Endothelial cell of umbilical vein (primary cell): ENCODE measurements at regions not wholly inside any gene's neighbourhood (a gene's known extent, or its start where the extent isn't known, plus 50 kb on each side); places are given as distances from the start of the nearest gene placed in this dataset.

ENCODE experiments used
- BruUV-seq: library from RNA; stranded (reverse); fragments of 400-500 nt; replicated peaks from 2 replicates; lab custom pipeline; 2021; lab: Mats Ljungman, UMichigan
- CTCF ChIA-PET: fragments of 300-600, 350-600 bp; sonication (Branson Sonifier 250); formaldehyde crosslinking; loops from one replicate; lab custom pipeline; 2021; ENCODE audit warnings: antibody characterized with exemption, inconsistent platforms; lab: Charles Lee
- POLR2A ChIA-PET: fragments of 300-600, 350-600 bp; sonication (Branson Sonifier 250); formaldehyde crosslinking; loops from one replicate; lab custom pipeline; 2021; ENCODE audit warnings: antibody characterized with exemption, inconsistent platforms; lab: Charles Lee
- DNase-seq: peaks from one replicate; pipeline ENCODE4 v3.0.0-alpha.2; 2011; ENCODE audit warnings: low read depth, low spot score
- FAIRE-seq: peaks from 2 replicates; lab custom pipeline; 2011; peaks lifted over from hg19 to GRCh38; lab: Jason Lieb, UNC
- H2AFZ ChIP-seq: 2 replicates; pipeline ENCODE4 v1.6.0; 2012; ENCODE audit warnings: low read depth, low read length, control low read depth, inconsistent platforms
- H3K27ac ChIP-seq: 2 replicates; pipeline ENCODE4 v1.5.1; 2011; ENCODE audit warnings: low read depth, mild to moderate bottlenecking, control low read depth, low read length, moderate library complexity; ENCODE audit not compliant: insufficient read depth
- H3K27me3 ChIP-seq, 2 experiments: 2 replicates each; pipeline versions ENCODE4 v1.6.0 to v1.6.1; 2011; ENCODE audit warnings: low read length in 2 of 2, mixed read lengths in 1 of 2; ENCODE audit not compliant: control insufficient read depth in 2 of 2, insufficient read depth in 2 of 2
- H3K36me3 ChIP-seq, 2 experiments: 2 replicates in 1 of 2; 3 replicates in 1 of 2; pipeline ENCODE4 v1.5.1; 2011; ENCODE audit warnings: low read length in 2 of 2, mild to moderate bottlenecking in 1 of 2, moderate library complexity in 1 of 2; ENCODE audit not compliant: control insufficient read depth in 2 of 2, insufficient read depth in 2 of 2; ENCODE audit errors: extremely low read depth in 1 of 2
- H3K4me1 ChIP-seq: 3 replicates; pipeline ENCODE4 v1.5.1; 2011; ENCODE audit warnings: mild to moderate bottlenecking, low read length; ENCODE audit not compliant: control insufficient read depth, insufficient read depth; ENCODE audit errors: extremely low read depth
- H3K4me2 ChIP-seq: 2 replicates; pipeline ENCODE4 v1.6.1; 2011; ENCODE audit warnings: low read length, control low read depth, mixed read lengths; ENCODE audit not compliant: insufficient read depth
- H3K4me3 ChIP-seq, 3 experiments: fragments of 200-600 bp in 1 of 3; sonication (generic), shearing (Covaris generic) in 1 of 3; replicated peaks in 1 of 3; 2 replicates each; pipeline ENCODE4 v1.5.1; 2011 to 2016; ENCODE audit warnings: control low read depth in 3 of 3, low read length in 3 of 3, mild to moderate bottlenecking in 2 of 3, inconsistent platforms in 1 of 3, low read depth in 1 of 3, moderate library complexity in 1 of 3; ENCODE audit not compliant: insufficient read depth in 1 of 3
- H3K79me2 ChIP-seq: 2 replicates; pipeline ENCODE4 v1.6.0; 2012; ENCODE audit warnings: low read length, inconsistent platforms; ENCODE audit not compliant: control insufficient read depth, insufficient read depth
- H3K9ac ChIP-seq: replicated peaks from 2 replicates; pipeline ENCODE3; 2011; ENCODE audit warnings: low read length, control low read depth; ENCODE audit not compliant: insufficient read depth; ENCODE audit errors: extremely low read depth
- H3K9me1 ChIP-seq: replicated peaks from 3 replicates; pipeline ENCODE4 v1.6.0; 2011; ENCODE audit warnings: mild to moderate bottlenecking, low read length; ENCODE audit not compliant: control insufficient read depth, insufficient read depth; ENCODE audit errors: extremely low read depth
- H3K9me3 ChIP-seq: replicated peaks from 2 replicates; pipeline ENCODE4 v1.5.1; 2012; ENCODE audit warnings: low read length, inconsistent platforms; ENCODE audit not compliant: control insufficient read depth, insufficient read depth
- H4K20me1 ChIP-seq: replicated peaks from 2 replicates; pipeline ENCODE3; 2011; ENCODE audit warnings: mild to moderate bottlenecking, low read length; ENCODE audit not compliant: control insufficient read depth, insufficient read depth; ENCODE audit errors: extremely low read depth
- EZH2 ChIP-seq: IDR thresholded peaks from 2 replicates; pipeline ENCODE4 v1.6.1; 2012; ENCODE audit warnings: borderline replicate concordance, low read depth, mild to moderate bottlenecking, moderate library complexity, low read length, inconsistent platforms; ENCODE audit not compliant: severe bottlenecking
- FOS ChIP-seq: IDR thresholded peaks from 2 replicates; pipeline ENCODE4 v1.6.1; 2011; ENCODE audit warnings: mild to moderate bottlenecking, low read length, moderate library complexity, borderline replicate concordance; ENCODE audit not compliant: insufficient read depth
- GATA2 ChIP-seq: IDR thresholded peaks from 2 replicates; pipeline ENCODE4 v1.7.0; 2011; ENCODE audit warnings: low read depth, mild to moderate bottlenecking, moderate library complexity, mixed read lengths, low read length; ENCODE audit not compliant: insufficient read length, insufficient read depth
- JUN ChIP-seq: IDR thresholded peaks from 2 replicates; pipeline ENCODE4 v1.6.1; 2011; ENCODE audit warnings: borderline replicate concordance, low read depth; ENCODE audit not compliant: insufficient read length, insufficient read depth
- MYC ChIP-seq: IDR thresholded peaks from one replicate; pipeline ENCODE4 v1.6.1; 2011; ENCODE audit warnings: mild to moderate bottlenecking, low read depth, low read length
- POLR2A ChIP-seq: IDR thresholded peaks from 2 replicates; pipeline ENCODE4 v1.6.1; 2012; ENCODE audit warnings: low read depth, mild to moderate bottlenecking, control low read depth, low read length
- POLR2AphosphoS5 ChIP-seq: IDR thresholded peaks from 2 replicates; pipeline ENCODE4 v1.6.1; 2012; ENCODE audit warnings: low read depth, mild to moderate bottlenecking, control low read depth, low read length, moderate library complexity; ENCODE audit not compliant: insufficient read depth
- dilution Hi-C: fragments of 300-500 bp; cut with MboI; formaldehyde crosslinking; loops from one replicate; pipeline ENCODE4 v1.15.0; 2019; ENCODE audit warnings: low sequenced_read_pairs; ENCODE audit not compliant: extremely low pct_ligation_motif_present
- intact Hi-C: fragments of 100-400 bp; cut with micrococcal nuclease; formaldehyde crosslinking; loops from one replicate; pipeline ENCODE4 v1.10.0; 2022
- TF ChIP-seq, protein P1 (sequence below), 2 donors: IDR thresholded peaks; 1 replicate in 1 of 2; 2 replicates in 1 of 2; pipeline ENCODE4 v1.5.1; 2011; ENCODE audit warnings: low read length in 2 of 2, mild to moderate bottlenecking in 2 of 2, moderate library complexity in 2 of 2, control low read depth in 1 of 2, inconsistent platforms in 1 of 2, low read depth in 1 of 2; ENCODE audit not compliant: insufficient read depth in 1 of 2; ENCODE audit errors: extremely low read depth in 1 of 2
- TF ChIP-seq, protein P2 (sequence below): IDR thresholded peaks from 2 replicates; pipeline ENCODE4 v1.6.1; 2011; ENCODE audit not compliant: insufficient read depth, insufficient read length

DNA sequence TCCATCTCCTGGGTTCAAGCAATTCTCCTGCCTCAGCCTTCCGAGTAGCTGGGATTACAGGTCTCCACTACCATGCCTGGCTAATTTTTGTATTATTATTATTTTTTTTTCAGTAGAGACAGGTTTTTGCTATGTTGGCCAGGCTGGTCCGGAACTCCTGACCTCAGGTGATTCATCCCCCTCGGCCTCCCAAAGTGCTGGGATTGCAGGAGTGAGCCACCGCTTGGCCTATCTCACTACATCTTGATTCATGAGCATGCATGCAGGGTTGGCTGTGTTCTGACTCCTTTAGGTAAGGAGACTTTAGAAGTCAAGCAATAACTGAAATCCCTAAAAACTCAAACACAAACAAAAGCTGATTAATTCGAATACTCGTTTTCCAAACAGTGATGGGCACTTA is 80.9 kb downstream of the GJA1 start:
- no peak overlapping the region for H3K4me3 ChIP-seq
- peak overlapping the region; percentile 90 for H3K27ac ChIP-seq
- TSS peak; percentile 31 for BruUV-seq
- ChIA-PET CTCF (interaction anchor here (0.7 to 3.0 kb wide), 5 partner anchors 35 to 333 kb away, joined by 3 to 10 read pairs (median 4); no protein-coding TSS in a partner anchor), POLR2A (interaction anchor here (0.7 to 1.5 kb wide), 3 partner anchors 77 to 84 kb away, joined by 4 read pairs; no protein-coding TSS in a partner anchor)
- dilution Hi-C loops (no loop called here), intact Hi-C loops (no loop called here)
- TF ChIP-seq MYC (no peak), POLR2A (no peak), GATA2 (peak; percentile 30), JUN (no peak), POLR2AphosphoS5 (no peak), EZH2 (no peak), FOS (peak; percentile 56)
- TF ChIP-seq, protein P1, sequence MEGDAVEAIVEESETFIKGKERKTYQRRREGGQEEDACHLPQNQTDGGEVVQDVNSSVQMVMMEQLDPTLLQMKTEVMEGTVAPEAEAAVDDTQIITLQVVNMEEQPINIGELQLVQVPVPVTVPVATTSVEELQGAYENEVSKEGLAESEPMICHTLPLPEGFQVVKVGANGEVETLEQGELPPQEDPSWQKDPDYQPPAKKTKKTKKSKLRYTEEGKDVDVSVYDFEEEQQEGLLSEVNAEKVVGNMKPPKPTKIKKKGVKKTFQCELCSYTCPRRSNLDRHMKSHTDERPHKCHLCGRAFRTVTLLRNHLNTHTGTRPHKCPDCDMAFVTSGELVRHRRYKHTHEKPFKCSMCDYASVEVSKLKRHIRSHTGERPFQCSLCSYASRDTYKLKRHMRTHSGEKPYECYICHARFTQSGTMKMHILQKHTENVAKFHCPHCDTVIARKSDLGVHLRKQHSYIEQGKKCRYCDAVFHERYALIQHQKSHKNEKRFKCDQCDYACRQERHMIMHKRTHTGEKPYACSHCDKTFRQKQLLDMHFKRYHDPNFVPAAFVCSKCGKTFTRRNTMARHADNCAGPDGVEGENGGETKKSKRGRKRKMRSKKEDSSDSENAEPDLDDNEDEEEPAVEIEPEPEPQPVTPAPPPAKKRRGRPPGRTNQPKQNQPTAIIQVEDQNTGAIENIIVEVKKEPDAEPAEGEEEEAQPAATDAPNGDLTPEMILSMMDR (IDR thresholded peaks at IDR 0.05; ENCODE audit: extremely low read depth in 1 of 2, insufficient read depth in 1 of 2, low read depth in 1 of 2, low read length in 2 of 2), result no peak
- TF ChIP-seq, protein P2, sequence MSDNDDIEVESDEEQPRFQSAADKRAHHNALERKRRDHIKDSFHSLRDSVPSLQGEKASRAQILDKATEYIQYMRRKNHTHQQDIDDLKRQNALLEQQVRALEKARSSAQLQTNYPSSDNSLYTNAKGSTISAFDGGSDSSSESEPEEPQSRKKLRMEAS, result no peak
- H2AFZ ChIP-seq, result no peak overlapping the region
- H3K9me1 ChIP-seq, result no peaks in the 10 kb centered on the region
- H3K4me2 ChIP-seq, result no peak overlapping the region
- no peaks in the 10 kb centered on the region for H3K36me3 ChIP-seq
- peaks cover 50% of the 10 kb centered on the region for H3K4me1 ChIP-seq
- DNase-seq (peak; percentile 49), FAIRE-seq (peak; percentile 73)
- H3K27me3 ChIP-seq, result no peaks in the 10 kb centered on the region
- H4K20me1 ChIP-seq, result no peaks in the 10 kb centered on the region
- H3K9me3 ChIP-seq, result no peaks in the 10 kb centered on the region
- no peaks in the 10 kb centered on the region for H3K79me2 ChIP-seq
- H3K9ac ChIP-seq, result peak overlapping the region; percentile 69
